ENCODE measurements at regions not wholly inside any gene's neighbourhood (a gene's known extent, or its start where the extent isn't known, plus 50 kb on each side); places are given as distances from the start of the nearest gene placed in this dataset.

DNA sequence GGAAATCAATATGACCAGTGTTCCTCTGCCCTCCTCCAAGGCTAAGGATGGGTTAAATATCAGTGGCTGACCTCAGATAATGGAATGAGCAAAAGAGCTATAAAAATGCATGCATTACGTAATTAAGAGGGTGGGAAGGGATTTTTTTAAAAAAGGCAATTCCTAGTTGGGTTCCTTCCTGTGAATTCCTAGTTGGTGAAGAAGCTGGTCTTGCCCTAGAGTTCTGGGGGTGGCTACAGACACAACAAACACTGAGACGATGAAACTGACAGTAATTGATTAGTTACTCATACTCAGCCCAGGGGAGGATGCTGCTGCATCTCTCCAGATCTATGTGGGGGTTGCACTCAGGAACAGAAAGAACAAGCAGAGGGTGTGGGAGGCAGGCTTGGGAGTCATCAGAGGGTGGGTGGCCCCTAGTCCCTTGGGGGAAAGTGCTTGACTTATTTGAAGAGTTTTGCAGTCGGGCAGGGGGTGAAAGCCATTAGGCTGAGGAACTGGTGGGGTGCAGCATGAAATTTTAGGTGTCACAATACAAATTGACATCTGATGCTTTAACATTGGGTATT, 662.0 kb upstream of the FRG1 start:
- TF ChIP-seq, protein P1, sequence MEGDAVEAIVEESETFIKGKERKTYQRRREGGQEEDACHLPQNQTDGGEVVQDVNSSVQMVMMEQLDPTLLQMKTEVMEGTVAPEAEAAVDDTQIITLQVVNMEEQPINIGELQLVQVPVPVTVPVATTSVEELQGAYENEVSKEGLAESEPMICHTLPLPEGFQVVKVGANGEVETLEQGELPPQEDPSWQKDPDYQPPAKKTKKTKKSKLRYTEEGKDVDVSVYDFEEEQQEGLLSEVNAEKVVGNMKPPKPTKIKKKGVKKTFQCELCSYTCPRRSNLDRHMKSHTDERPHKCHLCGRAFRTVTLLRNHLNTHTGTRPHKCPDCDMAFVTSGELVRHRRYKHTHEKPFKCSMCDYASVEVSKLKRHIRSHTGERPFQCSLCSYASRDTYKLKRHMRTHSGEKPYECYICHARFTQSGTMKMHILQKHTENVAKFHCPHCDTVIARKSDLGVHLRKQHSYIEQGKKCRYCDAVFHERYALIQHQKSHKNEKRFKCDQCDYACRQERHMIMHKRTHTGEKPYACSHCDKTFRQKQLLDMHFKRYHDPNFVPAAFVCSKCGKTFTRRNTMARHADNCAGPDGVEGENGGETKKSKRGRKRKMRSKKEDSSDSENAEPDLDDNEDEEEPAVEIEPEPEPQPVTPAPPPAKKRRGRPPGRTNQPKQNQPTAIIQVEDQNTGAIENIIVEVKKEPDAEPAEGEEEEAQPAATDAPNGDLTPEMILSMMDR (conservative IDR thresholded peaks at IDR 0.05; ENCODE audit: low read depth, low read length) = no peak
- no peak for TF ChIP-seq EZH2phosphoT487 (IDR thresholded peaks at IDR 0.05; ENCODE audit: borderline replicate concordance, low read length)
- TF ChIP-seq EZH2 (IDR thresholded peaks at IDR 0.05; ENCODE audit: low read length, unreplicated experiment) = no peak

Data from PC-3 (cell line).